ENCODE measurements at regions not wholly inside any gene's neighbourhood (a gene's known extent, or its start where the extent isn't known, plus 50 kb on each side); places are given as distances from the start of the nearest gene placed in this dataset.

DNA sequence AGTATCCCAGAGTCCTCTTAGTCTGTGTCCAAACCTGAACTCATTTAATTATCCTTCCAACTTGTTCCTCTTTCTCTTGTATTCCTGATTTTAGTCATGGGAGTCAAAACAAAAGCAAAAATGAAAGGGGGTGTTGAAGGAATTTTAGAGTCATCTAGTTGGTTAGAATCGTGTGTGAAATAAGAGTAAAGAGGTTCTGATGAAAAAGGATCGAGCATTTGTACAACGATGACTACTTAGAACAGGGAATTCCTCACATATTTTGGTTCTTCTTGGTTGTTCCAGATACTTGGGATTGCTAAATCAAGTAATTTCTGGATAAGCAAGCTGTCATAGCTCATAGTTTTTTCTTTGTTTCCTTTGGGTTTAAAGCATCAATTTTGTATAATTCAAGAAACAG lies 194.4 kb downstream of the BCOR start:
- Mint-ChIP-seq H3K4me3 (no peak overlapping the region), H3K9me3 (peaks cover 10% of the 10 kb centered on the region), H3K27me3 (ENCODE audit: insufficient read depth) (peaks cover 50% of the 10 kb centered on the region), H3K36me3 (ENCODE audit: low read depth) (no peaks in the 10 kb centered on the region), H3K4me1 (peaks cover 16% of the 10 kb centered on the region), H3K27ac (no peak overlapping the region)
- Histone ChIP-seq H3K4me1 (ENCODE audit: control insufficient read depth, insufficient read depth, low read length) (no peaks in the 10 kb centered on the region), H3K9ac (ENCODE audit: extremely low read depth, low read length, poor library complexity, severe bottlenecking) (no peak overlapping the region), H3K27me3 (ENCODE audit: control insufficient read depth, insufficient read depth, low read length, poor library complexity, severe bottlenecking) (no peaks in the 10 kb centered on the region), H3K4me3 (ENCODE audit: low read length) (no peak overlapping the region), H3K27ac (ENCODE audit: low read depth, low read length) (no peak overlapping the region), H3K9me3 (ENCODE audit: control insufficient read depth, low read length) (no peaks in the 10 kb centered on the region), H3K36me3 (ENCODE audit: control insufficient read depth, insufficient read depth, low read length) (no peaks in the 10 kb centered on the region)
- no peak for DNase-seq
- TF ChIP-seq, protein P1, sequence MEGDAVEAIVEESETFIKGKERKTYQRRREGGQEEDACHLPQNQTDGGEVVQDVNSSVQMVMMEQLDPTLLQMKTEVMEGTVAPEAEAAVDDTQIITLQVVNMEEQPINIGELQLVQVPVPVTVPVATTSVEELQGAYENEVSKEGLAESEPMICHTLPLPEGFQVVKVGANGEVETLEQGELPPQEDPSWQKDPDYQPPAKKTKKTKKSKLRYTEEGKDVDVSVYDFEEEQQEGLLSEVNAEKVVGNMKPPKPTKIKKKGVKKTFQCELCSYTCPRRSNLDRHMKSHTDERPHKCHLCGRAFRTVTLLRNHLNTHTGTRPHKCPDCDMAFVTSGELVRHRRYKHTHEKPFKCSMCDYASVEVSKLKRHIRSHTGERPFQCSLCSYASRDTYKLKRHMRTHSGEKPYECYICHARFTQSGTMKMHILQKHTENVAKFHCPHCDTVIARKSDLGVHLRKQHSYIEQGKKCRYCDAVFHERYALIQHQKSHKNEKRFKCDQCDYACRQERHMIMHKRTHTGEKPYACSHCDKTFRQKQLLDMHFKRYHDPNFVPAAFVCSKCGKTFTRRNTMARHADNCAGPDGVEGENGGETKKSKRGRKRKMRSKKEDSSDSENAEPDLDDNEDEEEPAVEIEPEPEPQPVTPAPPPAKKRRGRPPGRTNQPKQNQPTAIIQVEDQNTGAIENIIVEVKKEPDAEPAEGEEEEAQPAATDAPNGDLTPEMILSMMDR (conservative IDR thresholded peaks at IDR 0.05): no peak
- WGBS, 2 experiments (ENCODE audit: insufficient coverage in 1 of 2, insufficient read length in 1 of 2): 85 to 86% methylated on average over 3 of the region's 3 CpGs

DNA sequence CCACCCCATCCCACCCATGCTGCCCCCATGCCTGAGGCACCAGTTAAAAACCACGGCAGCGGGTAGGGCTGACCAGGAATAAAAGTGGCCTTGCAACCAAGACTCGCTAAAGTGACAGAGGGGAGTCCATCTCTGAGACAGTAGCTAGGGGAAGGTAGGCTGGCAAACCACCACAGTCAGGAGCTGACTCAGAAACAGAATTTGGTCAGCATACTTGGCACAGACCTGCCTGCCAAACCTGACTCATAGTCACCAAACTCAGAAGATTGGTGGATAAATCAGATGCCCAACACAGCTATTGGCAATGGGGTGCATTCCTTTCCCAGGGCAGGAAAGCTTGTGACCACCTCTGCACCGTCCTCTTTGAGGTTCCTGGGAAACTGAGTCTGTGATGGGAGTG lies 193.8 kb downstream of the BCOR start:
- Histone ChIP-seq H3K36me3 (ENCODE audit: control insufficient read depth, insufficient read depth, low read length) (no peaks in the 10 kb centered on the region), H3K4me1 (ENCODE audit: control insufficient read depth, insufficient read depth, low read length) (no peaks in the 10 kb centered on the region), H3K4me3 (ENCODE audit: low read length) (no peak overlapping the region), H3K9ac (ENCODE audit: extremely low read depth, low read length, poor library complexity, severe bottlenecking) (no peak overlapping the region), H3K27ac (ENCODE audit: low read depth, low read length) (no peak overlapping the region), H3K9me3 (ENCODE audit: control insufficient read depth, low read length) (no peaks in the 10 kb centered on the region), H3K27me3 (ENCODE audit: control insufficient read depth, insufficient read depth, low read length, poor library complexity, severe bottlenecking) (no peaks in the 10 kb centered on the region)
- H3K4me1 Mint-ChIP-seq: peaks cover 20% of the 10 kb centered on the region
- peaks cover 55% of the 10 kb centered on the region for H3K27me3 Mint-ChIP-seq (ENCODE audit: insufficient read depth)
- no peak for DNase-seq
- no peak overlapping the region for H3K27ac Mint-ChIP-seq
- H3K4me3 Mint-ChIP-seq: no peak overlapping the region
- peaks cover 11% of the 10 kb centered on the region for H3K9me3 Mint-ChIP-seq
- no peaks in the 10 kb centered on the region for H3K36me3 Mint-ChIP-seq (ENCODE audit: low read depth)
- WGBS, 2 experiments (ENCODE audit: insufficient coverage in 1 of 2, insufficient read length in 1 of 2): 86 to 93% methylated on average over 1 to 4 of the region's 4 CpGs
- TF ChIP-seq, protein P1 (conservative IDR thresholded peaks at IDR 0.05): no peak

DNA sequence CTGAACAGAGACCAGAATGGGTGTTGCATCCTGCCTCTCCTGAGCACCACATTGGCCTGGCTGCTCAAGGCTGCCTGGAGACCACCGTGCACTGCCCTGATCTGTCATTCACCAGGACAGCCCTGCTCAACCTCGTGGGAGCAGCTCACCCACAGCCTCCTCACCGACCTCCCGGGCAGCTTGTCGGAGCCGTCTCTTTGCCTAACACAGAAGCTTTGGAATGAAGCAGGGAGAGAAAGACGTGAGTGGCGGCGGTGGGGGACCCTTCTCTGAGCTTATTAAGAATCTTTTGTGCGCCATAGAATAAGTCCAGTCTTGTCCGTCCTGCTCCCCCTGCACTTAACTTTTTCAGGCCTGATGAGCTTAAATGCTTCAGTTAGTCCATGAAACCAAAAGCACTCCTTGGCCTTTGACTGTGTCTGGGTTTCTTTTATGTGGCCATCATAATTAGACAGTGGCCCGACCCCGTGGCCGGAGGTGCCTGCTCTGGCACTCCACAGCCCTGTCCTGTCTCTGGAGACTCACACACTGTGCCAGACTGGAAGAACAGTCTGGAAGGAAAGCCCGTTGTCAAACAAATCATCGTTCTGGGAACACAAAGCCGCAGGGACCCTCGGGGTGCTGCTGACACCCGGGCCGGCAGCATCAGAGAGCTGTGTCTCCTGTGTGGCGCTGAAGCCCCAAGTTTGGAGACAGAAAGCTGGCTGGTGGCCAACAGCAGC lies 192.8 kb downstream of the BCOR start:
- H3K27ac Mint-ChIP-seq: no peak overlapping the region
- H3K4me1 Mint-ChIP-seq: peaks cover 18% of the 10 kb centered on the region
- H3K27me3 Mint-ChIP-seq (ENCODE audit: insufficient read depth): peaks cover 54% of the 10 kb centered on the region
- H3K9me3 Mint-ChIP-seq: peaks cover 17% of the 10 kb centered on the region
- Histone ChIP-seq H3K4me1 (ENCODE audit: control insufficient read depth, insufficient read depth, low read length) (no peaks in the 10 kb centered on the region), H3K9me3 (ENCODE audit: control insufficient read depth, low read length) (no peaks in the 10 kb centered on the region), H3K4me3 (ENCODE audit: low read length) (no peak overlapping the region), H3K9ac (ENCODE audit: extremely low read depth, low read length, poor library complexity, severe bottlenecking) (no peak overlapping the region), H3K36me3 (ENCODE audit: control insufficient read depth, insufficient read depth, low read length) (no peaks in the 10 kb centered on the region), H3K27ac (ENCODE audit: low read depth, low read length) (peak overlapping the region; percentile 68), H3K27me3 (ENCODE audit: control insufficient read depth, insufficient read depth, low read length, poor library complexity, severe bottlenecking) (no peaks in the 10 kb centered on the region)
- no peaks in the 10 kb centered on the region for H3K36me3 Mint-ChIP-seq (ENCODE audit: low read depth)
- TF ChIP-seq, protein P1 (conservative IDR thresholded peaks at IDR 0.05): no peak
- 68 to 92% methylated on average over 3 to 21 of the region's 21 CpGs for WGBS, 2 experiments (ENCODE audit: insufficient coverage in 1 of 2, insufficient read length in 1 of 2)
- no peak for DNase-seq
- no peak overlapping the region for H3K4me3 Mint-ChIP-seq

Data from endodermal cell (in vitro differentiated cells).